ENCODE measurements at regions not wholly inside any gene's neighbourhood (a gene's known extent, or its start where the extent isn't known, plus 50 kb on each side); places are given as distances from the start of the nearest gene placed in this dataset.

DNA sequence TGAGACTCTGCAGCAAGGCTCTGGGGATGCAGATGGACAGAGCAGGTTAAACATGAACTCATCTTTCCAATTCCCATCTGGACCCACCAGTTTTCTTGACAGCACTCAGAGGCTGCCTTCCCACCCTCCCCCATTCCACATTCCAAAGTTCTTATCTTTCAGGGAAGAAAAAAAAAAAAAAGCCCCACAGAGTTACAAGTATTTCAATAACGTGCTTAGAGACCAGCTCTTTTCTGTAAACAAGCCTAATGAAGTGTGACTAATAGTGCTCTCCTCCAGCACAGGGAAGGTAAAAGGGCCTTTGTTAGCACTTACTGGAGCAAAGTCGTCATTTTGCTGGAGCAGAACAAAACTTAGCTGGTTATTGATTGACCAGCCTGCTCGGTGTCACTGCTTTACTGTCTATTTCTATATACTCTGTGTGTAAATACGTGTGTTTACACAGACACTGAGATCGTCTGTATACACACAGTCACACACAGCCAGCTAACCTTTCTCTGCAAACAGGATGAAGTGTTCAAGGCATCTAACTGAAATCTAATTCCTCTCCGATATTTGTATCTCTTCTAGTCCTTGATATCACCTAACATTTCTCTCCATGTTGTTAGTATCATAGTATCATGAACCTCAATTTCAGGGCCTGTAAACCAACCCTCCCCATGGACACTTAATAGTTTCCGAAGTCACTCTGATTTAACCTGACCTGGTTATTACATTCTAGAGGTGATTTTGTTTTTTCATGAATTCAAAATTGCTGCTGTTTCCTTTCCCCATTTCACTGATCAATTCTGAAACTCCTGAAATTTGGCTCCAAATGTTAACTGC lies 84.9 kb downstream of the ZNF608 start (continued):
- TF ChIP-seq EZH2 (IDR thresholded peaks at IDR 0.05; ENCODE audit: low read depth, low read length, severe bottlenecking) (no peak), POU5F1 (IDR thresholded peaks at IDR 0.05; ENCODE audit: low read depth, low read length) (no peak), CBX5 (IDR thresholded peaks at IDR 0.05; ENCODE audit: low read depth, low read length) (no peak), SIRT6 (IDR thresholded peaks at IDR 0.05; ENCODE audit: low read length) (no peak), RXRA (IDR thresholded peaks at IDR 0.05; ENCODE audit: insufficient read depth, low read depth, low read length) (no peak), MAFK (IDR thresholded peaks at IDR 0.05; ENCODE audit: low read depth, low read length) (no peak), TEAD4 (IDR thresholded peaks at IDR 0.05; ENCODE audit: low read depth, low read length) (peak; percentile 75; the same call in 1 of the 2 replicates), SUZ12 (IDR thresholded peaks at IDR 0.05; ENCODE audit: low read length) (no peak), HDAC6 (IDR thresholded peaks at IDR 0.05; ENCODE audit: low read depth, low read length) (no peak), BCL11A (IDR thresholded peaks at IDR 0.05; ENCODE audit: low read depth in 2 of 2, low read length in 2 of 2) (no peak), MAX (IDR thresholded peaks at IDR 0.05) (no peak), PHF8 (conservative IDR thresholded peaks at IDR 0.05; ENCODE audit: low read depth, low read length) (no peak), HDAC2 (IDR thresholded peaks at IDR 0.05; ENCODE audit: borderline replicate concordance in 1 of 2, low read depth in 2 of 2, low read length in 2 of 2) (peak in 1 of 2 experiments; percentile 39; a peak in 1 of 4 replicates), RNF2 (IDR thresholded peaks at IDR 0.05; ENCODE audit: borderline replicate concordance, low read depth, low read length, missing control alignments, poor library complexity, severe bottlenecking) (no peak), CTBP2 (IDR thresholded peaks at IDR 0.05; ENCODE audit: borderline replicate concordance, insufficient read depth, insufficient read length, low read length) (no peak), POLR2AphosphoS5 (IDR thresholded peaks at IDR 0.05; ENCODE audit: low read depth, low read length) (no peak), BRCA1 (IDR thresholded peaks at IDR 0.05; ENCODE audit: low read depth, low read length) (no peak), EP300 (IDR thresholded peaks at IDR 0.05; ENCODE audit: borderline replicate concordance in 1 of 2, low read depth in 2 of 2, low read length in 2 of 2) (peak in 1 of 2 experiments; percentile 85; a peak in 1 of 3 replicates), RBBP5 (IDR thresholded peaks at IDR 0.05; ENCODE audit: borderline replicate concordance, low read depth, low read length) (no peak), NRF1 (IDR thresholded peaks at IDR 0.05; ENCODE audit: low read depth, low read length) (no peak), ATF3 (IDR thresholded peaks at IDR 0.05; ENCODE audit: insufficient read depth, low read depth, low read length) (no peak)

Measured in H1 (cell line).